Ishikawa (cell line): ENCODE measurements at regions not wholly inside any gene's neighbourhood (a gene's known extent, or its start where the extent isn't known, plus 50 kb on each side); places are given as distances from the start of the nearest gene placed in this dataset.

Experiments used
- CREB1 ChIP-seq: IDR thresholded peaks from 2 replicates; pipeline ENCODE4 v1.6.1; 2012; ENCODE audit warnings: low read depth
- MAX ChIP-seq: IDR thresholded peaks from 2 replicates; pipeline ENCODE4 v1.6.1; 2012
- RAD21 ChIP-seq: IDR thresholded peaks from 2 replicates; pipeline ENCODE4 v1.6.1; 2012; ENCODE audit warnings: low read depth
- TAF1 ChIP-seq: IDR thresholded peaks from 2 replicates; pipeline ENCODE4 v1.6.1; 2012; ENCODE audit warnings: low read depth, mild to moderate bottlenecking
- TCF12 ChIP-seq: IDR thresholded peaks from 2 replicates; pipeline ENCODE4 v1.6.1; 2012; ENCODE audit warnings: low read depth

DNA sequence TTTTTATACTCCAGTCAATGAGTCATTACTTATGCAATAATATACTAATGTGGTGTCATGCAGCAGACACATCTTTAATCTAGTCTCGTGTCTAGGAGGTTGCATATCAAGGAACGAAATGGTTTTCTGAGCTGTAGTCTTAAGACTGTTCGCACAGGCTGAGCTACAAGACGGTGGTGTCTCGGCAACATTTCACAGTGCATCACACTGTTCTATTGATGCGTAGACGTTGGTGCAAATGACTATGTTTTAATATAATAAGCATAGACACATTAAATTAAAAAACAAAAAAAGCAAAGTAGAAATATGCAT is 864.2 kb downstream of the GALR1 start:
- TF ChIP-seq TCF12 (no peak), CREB1 (no peak), TAF1 (no peak), RAD21 (no peak), MAX (no peak)
